Keratinocyte (primary cell): ENCODE measurements at regions not wholly inside any gene's neighbourhood (a gene's known extent, or its start where the extent isn't known, plus 50 kb on each side); places are given as distances from the start of the nearest gene placed in this dataset.

Experiments used
- CTCF ChIP-seq, 3 experiments: IDR thresholded peaks in 1 of 3; conservative IDR thresholded peaks in 1 of 3; optimal IDR thresholded peaks in 1 of 3; 2 replicates in 2 of 3; 3 replicates in 1 of 3; pipeline versions ENCODE3 to v1.5.1; 2011; ENCODE audit warnings: low read length in 3 of 3, mild to moderate bottlenecking in 3 of 3, moderate library complexity in 2 of 3, control low read depth in 1 of 3, inconsistent platforms in 1 of 3; ENCODE audit not compliant: insufficient read depth in 2 of 3; ENCODE audit errors: extremely low read depth in 1 of 3
- EZH2 ChIP-seq: IDR thresholded peaks from one replicate; pipeline ENCODE4 v1.6.1; 2012; ENCODE audit warnings: inconsistent platforms, mild to moderate bottlenecking, low read length, moderate library complexity

- no peak for TF ChIP-seq CTCF (optimal IDR thresholded peaks at IDR 0.05 in 1 of 3, IDR thresholded peaks at IDR 0.05 in 1 of 3, conservative IDR thresholded peaks at IDR 0.05 in 1 of 3; ENCODE audit: extremely low read depth in 1 of 3, insufficient read depth in 2 of 3, low read length in 3 of 3)
- TF ChIP-seq EZH2, result no peak
Measured at GRCh38 chr4:179467878-179468277, 2025.6 kb upstream of the AGA start.
